ENCODE measurements at regions not wholly inside any gene's neighbourhood (a gene's known extent, or its start where the extent isn't known, plus 50 kb on each side); places are given as distances from the start of the nearest gene placed in this dataset.

DNA sequence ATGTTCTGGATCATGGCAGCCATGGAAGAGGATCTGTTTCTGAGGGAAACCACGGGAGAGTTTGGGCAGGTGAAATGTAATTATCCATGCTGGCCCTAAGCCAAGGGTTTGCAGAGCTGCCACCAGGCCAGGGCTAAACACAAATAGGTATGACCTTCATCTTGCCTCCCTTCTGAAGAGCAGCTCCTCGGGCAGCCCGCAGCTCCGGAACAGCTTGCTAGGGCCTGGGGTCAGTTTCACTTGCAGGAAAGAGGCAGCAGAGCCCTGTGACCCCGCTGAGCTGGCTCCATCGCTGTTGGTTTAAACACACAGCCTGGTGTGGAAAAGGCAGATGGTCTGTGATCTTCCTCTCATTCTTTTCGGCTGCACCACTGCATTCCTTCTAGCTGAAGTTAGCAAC is 141.4 kb downstream of the TMEM38B start:
- TF ChIP-seq, protein P1, sequence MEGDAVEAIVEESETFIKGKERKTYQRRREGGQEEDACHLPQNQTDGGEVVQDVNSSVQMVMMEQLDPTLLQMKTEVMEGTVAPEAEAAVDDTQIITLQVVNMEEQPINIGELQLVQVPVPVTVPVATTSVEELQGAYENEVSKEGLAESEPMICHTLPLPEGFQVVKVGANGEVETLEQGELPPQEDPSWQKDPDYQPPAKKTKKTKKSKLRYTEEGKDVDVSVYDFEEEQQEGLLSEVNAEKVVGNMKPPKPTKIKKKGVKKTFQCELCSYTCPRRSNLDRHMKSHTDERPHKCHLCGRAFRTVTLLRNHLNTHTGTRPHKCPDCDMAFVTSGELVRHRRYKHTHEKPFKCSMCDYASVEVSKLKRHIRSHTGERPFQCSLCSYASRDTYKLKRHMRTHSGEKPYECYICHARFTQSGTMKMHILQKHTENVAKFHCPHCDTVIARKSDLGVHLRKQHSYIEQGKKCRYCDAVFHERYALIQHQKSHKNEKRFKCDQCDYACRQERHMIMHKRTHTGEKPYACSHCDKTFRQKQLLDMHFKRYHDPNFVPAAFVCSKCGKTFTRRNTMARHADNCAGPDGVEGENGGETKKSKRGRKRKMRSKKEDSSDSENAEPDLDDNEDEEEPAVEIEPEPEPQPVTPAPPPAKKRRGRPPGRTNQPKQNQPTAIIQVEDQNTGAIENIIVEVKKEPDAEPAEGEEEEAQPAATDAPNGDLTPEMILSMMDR (IDR thresholded peaks at IDR 0.05), result no peak
- TF ChIP-seq, protein P2, sequence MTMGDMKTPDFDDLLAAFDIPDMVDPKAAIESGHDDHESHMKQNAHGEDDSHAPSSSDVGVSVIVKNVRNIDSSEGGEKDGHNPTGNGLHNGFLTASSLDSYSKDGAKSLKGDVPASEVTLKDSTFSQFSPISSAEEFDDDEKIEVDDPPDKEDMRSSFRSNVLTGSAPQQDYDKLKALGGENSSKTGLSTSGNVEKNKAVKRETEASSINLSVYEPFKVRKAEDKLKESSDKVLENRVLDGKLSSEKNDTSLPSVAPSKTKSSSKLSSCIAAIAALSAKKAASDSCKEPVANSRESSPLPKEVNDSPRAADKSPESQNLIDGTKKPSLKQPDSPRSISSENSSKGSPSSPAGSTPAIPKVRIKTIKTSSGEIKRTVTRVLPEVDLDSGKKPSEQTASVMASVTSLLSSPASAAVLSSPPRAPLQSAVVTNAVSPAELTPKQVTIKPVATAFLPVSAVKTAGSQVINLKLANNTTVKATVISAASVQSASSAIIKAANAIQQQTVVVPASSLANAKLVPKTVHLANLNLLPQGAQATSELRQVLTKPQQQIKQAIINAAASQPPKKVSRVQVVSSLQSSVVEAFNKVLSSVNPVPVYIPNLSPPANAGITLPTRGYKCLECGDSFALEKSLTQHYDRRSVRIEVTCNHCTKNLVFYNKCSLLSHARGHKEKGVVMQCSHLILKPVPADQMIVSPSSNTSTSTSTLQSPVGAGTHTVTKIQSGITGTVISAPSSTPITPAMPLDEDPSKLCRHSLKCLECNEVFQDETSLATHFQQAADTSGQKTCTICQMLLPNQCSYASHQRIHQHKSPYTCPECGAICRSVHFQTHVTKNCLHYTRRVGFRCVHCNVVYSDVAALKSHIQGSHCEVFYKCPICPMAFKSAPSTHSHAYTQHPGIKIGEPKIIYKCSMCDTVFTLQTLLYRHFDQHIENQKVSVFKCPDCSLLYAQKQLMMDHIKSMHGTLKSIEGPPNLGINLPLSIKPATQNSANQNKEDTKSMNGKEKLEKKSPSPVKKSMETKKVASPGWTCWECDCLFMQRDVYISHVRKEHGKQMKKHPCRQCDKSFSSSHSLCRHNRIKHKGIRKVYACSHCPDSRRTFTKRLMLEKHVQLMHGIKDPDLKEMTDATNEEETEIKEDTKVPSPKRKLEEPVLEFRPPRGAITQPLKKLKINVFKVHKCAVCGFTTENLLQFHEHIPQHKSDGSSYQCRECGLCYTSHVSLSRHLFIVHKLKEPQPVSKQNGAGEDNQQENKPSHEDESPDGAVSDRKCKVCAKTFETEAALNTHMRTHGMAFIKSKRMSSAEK (CRISPR knock-in tag; IDR thresholded peaks at IDR 0.05; ENCODE audit: borderline replicate concordance), result no peak
- TF ChIP-seq CREB1 (CRISPR knock-in tag; IDR thresholded peaks at IDR 0.05) (no peak), NR3C1 (CRISPR knock-in tag; conservative IDR thresholded peaks at IDR 0.05; ENCODE audit: low read depth) (no peak), SMAD3 (CRISPR knock-in tag; IDR thresholded peaks at IDR 0.05; ENCODE audit: borderline replicate concordance) (no peak)

All from WTC11 (cell line).